ENCODE measurements at regions not wholly inside any gene's neighbourhood (a gene's known extent, or its start where the extent isn't known, plus 50 kb on each side); places are given as distances from the start of the nearest gene placed in this dataset.

DNA sequence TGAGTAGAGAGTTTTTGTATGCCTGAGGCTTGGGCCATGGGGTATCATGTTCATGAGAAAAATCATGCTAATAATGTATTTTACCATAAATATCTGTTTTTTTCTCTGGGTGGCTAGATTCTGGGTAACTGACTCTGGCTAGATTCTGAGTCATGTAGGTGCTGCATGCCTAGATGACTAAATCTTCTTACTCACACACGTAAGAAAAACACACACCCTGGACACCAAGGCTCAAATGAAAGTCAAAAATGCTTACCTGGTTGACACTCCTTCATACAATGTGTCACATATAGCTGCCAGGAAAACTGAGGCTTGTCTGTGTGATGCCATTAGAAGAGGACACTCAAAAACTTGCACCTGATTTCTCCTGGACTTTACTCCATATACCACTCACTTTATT lies 597.4 kb upstream of the SLITRK1 start:
- DNase-seq (ENCODE audit: low read depth, low spot score), result no peak

GRCh38 chr13:84470528-84470927 lies 588.3 kb upstream of the SLITRK1 start:
- DNase-seq (ENCODE audit: low read depth, low spot score), result no peak

- DNase-seq (ENCODE audit: low read depth, low spot score), result no peak
These were observed 584.2 kb upstream of the SLITRK1 start for GRCh38 chr13:84466461-84466860.

- DNase-seq (ENCODE audit: low read depth, low spot score), result no peak
These were observed 578.7 kb upstream of the SLITRK1 start for GRCh38 chr13:84460989-84461388.

DNA sequence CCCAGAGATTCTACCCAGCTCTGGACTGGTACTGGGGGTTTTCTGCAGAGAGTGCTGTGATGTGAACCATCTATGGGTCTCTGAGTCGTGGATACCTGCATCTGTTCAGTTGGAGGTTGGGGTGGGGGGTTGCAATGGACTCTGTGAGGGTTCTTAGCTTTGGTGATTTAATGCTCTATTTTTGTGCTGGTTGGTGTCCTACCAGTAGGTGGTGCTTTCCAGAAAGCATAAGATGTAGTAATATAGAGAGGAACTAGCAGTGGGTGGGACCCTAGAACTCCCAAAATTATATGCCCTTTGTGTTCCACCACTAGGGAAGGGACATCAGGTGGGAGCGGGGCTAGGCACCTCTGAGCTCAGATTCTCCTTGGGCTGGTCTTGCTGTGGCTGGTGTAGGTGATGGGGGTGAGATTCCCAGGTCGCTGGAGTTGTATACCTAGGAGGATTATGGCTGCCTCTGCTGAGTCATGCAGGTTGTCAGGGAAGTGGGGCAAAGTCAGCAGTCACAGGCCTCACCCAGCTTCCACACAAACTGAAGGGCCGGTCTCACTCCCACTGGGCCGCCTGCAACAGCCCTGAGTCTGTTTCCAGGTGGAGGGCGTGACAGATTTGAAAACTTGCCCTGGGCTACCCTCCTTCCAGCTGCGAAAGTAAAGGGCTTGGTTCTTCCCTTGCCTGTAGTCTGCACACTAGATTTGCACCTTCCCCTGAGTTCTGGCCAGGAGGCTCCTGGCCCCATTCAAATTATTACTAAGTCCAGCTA lies 573.0 kb upstream of the SLITRK1 start:
- DNase-seq (ENCODE audit: low read depth, low spot score), result no peak

- DNase-seq (ENCODE audit: low read depth, low spot score), result no peak
These were observed 565.3 kb upstream of the SLITRK1 start for GRCh38 chr13:84447640-84447978.

DNA sequence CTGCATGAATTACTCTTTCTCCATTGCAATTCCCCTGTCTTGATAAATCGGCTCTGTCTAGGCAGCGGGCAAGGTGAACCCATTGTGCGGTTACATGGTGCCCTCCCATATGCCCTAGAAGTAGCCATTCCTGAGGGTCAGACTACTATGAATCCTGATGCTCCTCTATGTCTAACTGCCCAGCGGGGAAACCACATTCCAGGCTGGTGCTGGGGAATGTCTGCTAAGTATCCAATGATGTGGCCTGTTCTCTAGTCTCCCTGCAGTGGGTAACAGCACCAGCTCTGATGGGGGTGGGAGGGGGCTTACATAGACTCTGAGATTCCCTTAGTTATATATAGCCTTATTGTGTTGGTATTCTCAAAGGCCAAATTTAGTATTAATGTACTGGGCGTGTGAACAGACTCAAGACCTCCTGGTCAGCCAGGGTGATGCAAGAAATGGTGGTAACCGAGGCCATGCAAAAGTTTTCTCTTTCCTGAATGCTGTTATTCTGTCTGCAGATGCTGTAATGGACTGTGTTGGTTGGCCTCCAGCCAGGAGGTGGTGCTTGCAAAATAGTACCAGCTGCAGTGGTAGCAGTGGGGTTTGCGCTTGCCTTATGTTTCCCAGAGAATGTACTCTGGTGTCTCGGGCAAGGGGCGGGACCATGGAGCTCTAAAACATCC lies 564.8 kb upstream of the SLITRK1 start:
- DNase-seq (ENCODE audit: low read depth, low spot score), result peak; percentile 3

DNA sequence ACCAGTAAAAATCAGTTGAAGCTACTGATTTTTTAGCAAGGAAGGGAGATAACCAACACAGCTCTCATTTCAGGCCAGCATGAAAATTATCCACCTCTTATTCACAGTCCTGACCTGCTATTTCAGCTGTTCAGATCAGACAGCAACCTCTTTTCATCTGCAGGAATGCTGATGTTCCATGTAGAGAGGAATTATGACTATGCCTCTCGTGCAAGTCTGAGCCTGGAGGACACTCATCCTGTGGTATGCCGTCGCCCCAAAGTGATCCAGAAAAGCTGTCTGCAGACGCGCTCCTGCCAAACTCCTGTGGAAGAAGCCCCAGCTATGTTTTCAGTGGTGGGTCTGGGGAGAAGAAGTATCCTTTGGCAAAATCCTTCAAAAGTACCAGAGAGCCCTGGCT lies 563.5 kb upstream of the SLITRK1 start:
- no peak for DNase-seq (ENCODE audit: low read depth, low spot score)

GRCh38 chr13:84443463-84443862 lies 561.2 kb upstream of the SLITRK1 start:
- no peak for DNase-seq (ENCODE audit: low read depth, low spot score)

GRCh38 chr13:84439108-84439507 lies 556.8 kb upstream of the SLITRK1 start:
- no peak for DNase-seq (ENCODE audit: low read depth, low spot score)

- no peak for DNase-seq (ENCODE audit: low read depth, low spot score)
These were observed 550.8 kb upstream of the SLITRK1 start for GRCh38 chr13:84433024-84433423.

DNA sequence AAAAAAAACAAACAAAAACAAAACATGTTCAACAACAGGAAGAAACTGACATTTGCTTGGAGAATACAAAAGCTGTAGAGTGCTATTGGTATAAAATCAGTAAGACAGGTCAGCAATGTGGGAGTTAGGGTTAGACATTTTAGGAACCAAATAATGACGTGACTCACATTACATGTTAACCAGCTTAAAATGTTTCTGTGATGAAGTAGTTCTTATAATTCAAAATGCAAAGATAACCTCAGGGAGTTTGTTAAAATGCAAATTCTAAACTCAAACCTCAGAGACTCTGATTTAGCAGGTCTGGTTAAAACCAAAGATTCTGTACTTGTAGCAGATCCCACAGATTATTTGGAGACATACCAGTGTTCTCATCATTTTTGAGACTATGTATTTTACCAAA lies 549.4 kb upstream of the SLITRK1 start:
- no peak for DNase-seq (ENCODE audit: low read depth, low spot score)

GRCh38 chr13:84430446-84430845 lies 548.2 kb upstream of the SLITRK1 start:
- no peak for DNase-seq (ENCODE audit: low read depth, low spot score)

- no peak for DNase-seq (ENCODE audit: low read depth, low spot score)
These were observed 547.7 kb upstream of the SLITRK1 start for GRCh38 chr13:84430015-84430414.

DNA sequence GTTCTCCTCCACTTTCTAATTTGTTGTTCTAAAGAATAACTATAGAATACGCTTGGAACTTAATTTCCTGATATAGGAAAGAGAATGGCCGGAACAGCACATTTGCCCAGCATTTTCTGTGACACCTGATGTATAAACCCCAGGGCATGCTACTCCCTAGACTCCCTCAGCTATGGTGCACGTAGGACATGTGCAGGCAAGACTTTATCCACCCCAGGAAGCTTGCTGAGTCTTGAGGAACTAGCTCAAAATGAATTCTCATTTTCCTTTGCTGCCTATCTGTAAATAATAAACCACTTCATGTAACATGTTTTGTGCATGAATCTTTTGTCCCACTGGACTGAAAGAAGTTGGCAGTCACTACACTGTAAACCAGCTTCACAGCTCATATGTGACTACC lies 535.8 kb upstream of the SLITRK1 start:
- DNase-seq (ENCODE audit: low read depth, low spot score), result no peak

DNA sequence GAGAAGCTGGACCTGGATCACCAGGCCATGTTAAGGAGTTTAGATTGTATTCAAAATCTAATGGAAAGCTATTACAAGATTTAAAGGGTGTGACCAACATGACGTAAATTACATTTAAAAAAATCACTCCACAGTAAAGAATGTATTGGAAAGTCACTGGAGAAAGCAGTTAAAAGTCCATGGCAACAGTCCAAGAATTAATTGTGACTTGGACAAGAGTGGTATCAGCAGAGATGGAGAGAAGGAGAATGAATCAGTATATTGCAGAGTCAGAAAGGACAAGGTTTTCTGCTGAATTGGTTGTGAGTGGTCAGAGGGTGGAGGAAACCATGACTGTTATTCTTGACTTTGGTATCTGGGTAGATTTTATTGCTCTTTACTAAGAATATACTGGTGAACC lies 535.1 kb upstream of the SLITRK1 start:
- DNase-seq (ENCODE audit: low read depth, low spot score), result no peak

- DNase-seq (ENCODE audit: low read depth, low spot score), result no peak
These were observed 530.7 kb upstream of the SLITRK1 start for GRCh38 chr13:84413016-84413415.

DNA sequence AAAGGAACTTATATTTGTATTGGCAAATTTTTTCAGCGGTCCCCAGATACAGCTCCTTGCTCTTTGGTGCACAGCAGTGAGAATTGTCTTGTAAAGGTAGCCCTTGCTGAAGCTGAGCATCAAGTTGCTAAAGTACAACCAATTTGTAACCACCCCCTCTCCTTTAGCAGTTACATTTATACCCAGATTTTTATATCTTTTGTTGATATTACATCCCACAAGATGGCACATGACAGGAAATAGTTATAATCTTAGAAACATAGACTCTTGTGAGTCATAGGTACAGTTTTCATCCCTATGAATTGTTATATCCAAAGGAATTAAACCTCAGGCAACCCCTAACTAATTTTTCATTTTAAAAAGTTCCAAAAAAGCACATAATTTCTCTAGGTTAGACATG lies 523.0 kb upstream of the SLITRK1 start:
- DNase-seq (ENCODE audit: low read depth, low spot score), result no peak

DNA sequence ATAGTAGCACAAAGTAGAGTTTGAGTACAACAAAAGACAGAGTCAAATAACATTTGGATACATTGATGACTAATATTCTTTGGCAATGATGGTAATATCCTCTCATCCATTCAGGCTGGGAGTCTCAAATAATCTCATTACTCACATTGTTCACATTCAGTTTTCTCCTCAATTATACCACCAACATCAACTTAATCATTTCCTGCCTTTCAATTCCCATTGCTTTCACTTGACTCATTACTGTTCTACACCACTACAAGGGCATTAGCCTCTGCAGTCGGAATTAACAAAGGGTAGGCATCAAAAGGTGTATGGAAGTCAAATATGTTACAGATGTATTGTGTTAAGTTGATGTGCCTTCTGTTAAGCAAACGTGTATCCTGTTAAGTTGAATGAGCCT lies 518.4 kb upstream of the SLITRK1 start:
- no peak for DNase-seq (ENCODE audit: low read depth, low spot score)

DNA sequence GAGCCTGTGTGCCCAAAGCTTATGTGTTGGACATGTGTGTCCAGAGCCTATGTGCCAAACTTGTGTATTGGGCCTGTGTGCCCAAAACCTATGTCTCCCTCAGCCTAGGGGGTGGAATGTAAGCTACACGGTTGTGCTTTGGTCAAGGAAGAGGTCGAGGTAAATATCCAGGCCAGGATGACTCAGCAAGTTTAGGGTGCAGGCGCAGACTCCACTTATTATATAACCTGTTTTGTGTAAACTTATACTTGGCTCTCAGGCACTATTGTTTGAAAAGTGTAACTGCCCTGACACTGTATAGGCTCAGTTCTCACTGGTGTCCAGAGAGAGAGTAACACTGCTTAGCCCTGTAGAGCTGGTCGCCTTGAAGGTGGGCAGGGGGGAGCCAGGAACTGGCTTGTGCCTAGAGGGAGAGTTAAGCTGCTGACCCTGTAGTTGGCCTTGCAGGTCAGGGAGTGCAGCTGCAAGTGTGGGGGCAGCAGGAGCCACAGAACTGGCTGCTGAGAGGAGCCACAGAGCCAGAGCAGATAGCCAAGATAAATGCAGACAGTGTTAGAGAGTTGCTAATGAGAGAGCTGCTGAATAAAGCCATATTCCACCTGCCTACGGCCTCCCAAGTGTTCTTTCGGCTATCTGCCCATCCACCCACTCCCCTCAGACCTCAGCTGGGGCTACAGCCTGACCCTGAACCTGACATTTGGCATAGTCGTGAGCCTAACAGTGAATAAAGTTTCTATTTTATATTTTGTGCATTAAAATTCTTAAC lies 517.2 kb upstream of the SLITRK1 start:
- peak; percentile 1 for DNase-seq (ENCODE audit: low read depth, low spot score)

DNA sequence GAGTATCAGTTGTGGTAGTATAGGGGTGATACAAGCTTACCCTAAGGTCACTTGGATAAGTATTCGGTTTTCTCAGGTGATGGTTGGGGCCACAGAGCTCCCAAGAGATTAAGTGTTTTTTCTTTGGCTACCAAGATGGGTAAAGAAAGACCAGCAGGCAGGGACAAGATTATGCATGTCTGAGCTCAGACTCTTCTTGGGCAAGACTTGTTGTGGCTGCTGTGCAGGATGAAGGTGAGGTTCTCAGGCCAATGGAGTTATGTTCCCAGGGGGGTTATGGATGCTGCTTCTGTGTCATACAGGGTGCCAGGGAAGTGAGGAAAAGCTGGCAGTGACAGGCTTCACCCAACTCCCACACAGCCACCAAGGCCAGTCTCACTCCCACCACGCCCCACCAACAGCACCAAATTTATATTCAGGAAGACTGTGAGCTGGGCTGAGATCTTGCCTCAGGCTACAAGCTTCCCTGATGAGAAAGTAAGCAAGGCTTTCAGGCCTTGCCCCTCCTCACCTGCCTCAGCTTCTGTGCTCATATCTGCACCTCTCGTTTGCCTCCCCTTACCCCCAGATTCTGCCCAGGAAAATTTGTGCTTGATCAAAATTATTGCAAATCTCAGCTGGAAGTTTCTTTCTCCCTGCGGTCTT lies 511.8 kb upstream of the SLITRK1 start:
- no peak for DNase-seq (ENCODE audit: low read depth, low spot score)

DNA sequence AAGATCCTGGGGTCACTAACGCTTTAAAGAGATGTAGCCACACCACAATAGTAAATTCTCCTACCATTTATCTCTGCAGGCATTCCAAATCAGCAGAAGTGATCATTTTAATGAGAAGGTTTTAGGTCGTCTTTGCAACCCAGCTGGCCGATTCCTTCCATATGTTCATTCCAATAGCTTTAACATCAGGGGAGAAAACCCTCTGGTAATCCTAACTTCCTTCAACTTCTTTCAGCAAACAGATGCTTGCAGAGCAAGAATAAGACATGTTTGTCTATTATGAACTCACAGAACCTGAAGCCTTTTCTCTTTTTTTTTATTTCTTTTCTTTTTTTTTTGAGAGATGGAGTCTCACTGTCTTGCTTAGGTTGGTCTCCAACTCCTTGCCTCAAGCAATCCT lies 498.6 kb upstream of the SLITRK1 start:
- DNase-seq (ENCODE audit: low read depth, low spot score), result no peak

All from iPS DF 19.7 (cell line).